ENCODE measurements at regions not wholly inside any gene's neighbourhood (a gene's known extent, or its start where the extent isn't known, plus 50 kb on each side); places are given as distances from the start of the nearest gene placed in this dataset.

GRCh38 chr13:55439450-55439849 lies 1701.3 kb upstream of the PRR20A start:
- H3K36me3 ChIP-seq (ENCODE audit: control insufficient read depth in 2 of 2, extremely low read depth in 1 of 2, insufficient read depth in 2 of 2, low read length in 2 of 2) = no peaks in the 10 kb centered on the region
- DNase-seq (ENCODE audit: low read depth, low spot score) (no peak), FAIRE-seq (no peak)
- no peaks in the 10 kb centered on the region for H4K20me1 ChIP-seq (replicated peaks; ENCODE audit: control insufficient read depth, extremely low read depth, insufficient read depth, low read length)
- intact Hi-C loops (cut with micrococcal nuclease) (no loop called here), dilution Hi-C loops (cut with MboI; ENCODE audit: extremely low pct_ligation_motif_present, low sequenced_read_pairs) (no loop called here)
- H3K4me1 ChIP-seq (ENCODE audit: control insufficient read depth, extremely low read depth, insufficient read depth, low read length) = no peaks in the 10 kb centered on the region
- H3K9me1 ChIP-seq (replicated peaks; ENCODE audit: control insufficient read depth, extremely low read depth, insufficient read depth, low read length) = no peaks in the 10 kb centered on the region
- no peak overlapping the region for H2AFZ ChIP-seq (ENCODE audit: low read depth, low read length)
- H3K9me3 ChIP-seq (replicated peaks; ENCODE audit: control insufficient read depth, insufficient read depth, low read length) = peaks cover 6% of the 10 kb centered on the region
- no peak overlapping the region for H3K4me3 ChIP-seq (replicated peaks in 1 of 3; ENCODE audit: insufficient read depth in 1 of 3, low read depth in 1 of 3, low read length in 3 of 3)
- H3K27ac ChIP-seq (ENCODE audit: insufficient read depth, low read depth, low read length) = no peak overlapping the region
- H3K9ac ChIP-seq (replicated peaks; ENCODE audit: extremely low read depth, insufficient read depth, low read length) = no peak overlapping the region
- TF ChIP-seq EZH2 (IDR thresholded peaks at IDR 0.05; ENCODE audit: borderline replicate concordance, low read depth, low read length, severe bottlenecking) (no peak), FOS (IDR thresholded peaks at IDR 0.05; ENCODE audit: borderline replicate concordance, insufficient read depth, low read length) (no peak), CTCF (IDR thresholded peaks at IDR 0.05; ENCODE audit: extremely low read depth in 1 of 2, insufficient read depth in 1 of 2, low read depth in 1 of 2, low read length in 2 of 2) (no peak), MAX (IDR thresholded peaks at IDR 0.05; ENCODE audit: insufficient read depth, insufficient read length) (no peak), GATA2 (IDR thresholded peaks at IDR 0.05; ENCODE audit: insufficient read depth, insufficient read length, low read depth, low read length) (no peak), MYC (IDR thresholded peaks at IDR 0.05; ENCODE audit: low read depth, low read length) (no peak), POLR2AphosphoS5 (IDR thresholded peaks at IDR 0.05; ENCODE audit: insufficient read depth, low read depth, low read length) (no peak), JUN (IDR thresholded peaks at IDR 0.05; ENCODE audit: borderline replicate concordance, insufficient read depth, insufficient read length, low read depth) (no peak), POLR2A (IDR thresholded peaks at IDR 0.05; ENCODE audit: low read depth, low read length) (no peak)
- no peaks in the 10 kb centered on the region for H3K27me3 ChIP-seq (ENCODE audit: control insufficient read depth in 2 of 2, insufficient read depth in 2 of 2, low read length in 2 of 2)
- no TSS peak for BruUV-seq (replicated peaks)
- POLR2A ChIA-PET = no interaction called here
- CTCF ChIA-PET = no interaction called here
- no peak overlapping the region for H3K4me2 ChIP-seq (ENCODE audit: insufficient read depth, low read length)
- H3K79me2 ChIP-seq (ENCODE audit: control insufficient read depth, insufficient read depth, low read length) = no peaks in the 10 kb centered on the region
